ENCODE measurements at regions not wholly inside any gene's neighbourhood (a gene's known extent, or its start where the extent isn't known, plus 50 kb on each side); places are given as distances from the start of the nearest gene placed in this dataset.

DNA sequence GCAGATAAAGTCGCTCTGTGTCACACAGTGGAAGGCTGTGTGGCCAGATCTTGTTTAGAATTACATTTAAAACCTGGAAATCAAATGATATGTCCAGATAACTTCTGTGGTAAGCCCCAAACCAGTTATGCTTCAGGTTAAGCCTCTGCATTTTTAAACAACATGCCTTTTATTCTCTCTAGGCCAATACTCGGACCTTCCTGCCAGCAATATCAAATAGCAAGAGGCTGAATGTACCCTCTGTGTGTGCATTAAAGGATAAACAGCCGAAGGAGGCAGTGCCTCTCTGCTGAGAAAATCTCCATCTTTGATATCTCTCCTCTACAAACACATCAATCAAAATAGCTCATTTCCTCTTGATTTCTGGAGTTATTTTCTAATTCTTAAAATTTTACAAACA, 67.1 kb upstream of the TMEM260 start:
- TF ChIP-seq, protein P1, sequence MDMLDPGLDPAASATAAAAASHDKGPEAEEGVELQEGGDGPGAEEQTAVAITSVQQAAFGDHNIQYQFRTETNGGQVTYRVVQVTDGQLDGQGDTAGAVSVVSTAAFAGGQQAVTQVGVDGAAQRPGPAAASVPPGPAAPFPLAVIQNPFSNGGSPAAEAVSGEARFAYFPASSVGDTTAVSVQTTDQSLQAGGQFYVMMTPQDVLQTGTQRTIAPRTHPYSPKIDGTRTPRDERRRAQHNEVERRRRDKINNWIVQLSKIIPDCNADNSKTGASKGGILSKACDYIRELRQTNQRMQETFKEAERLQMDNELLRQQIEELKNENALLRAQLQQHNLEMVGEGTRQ (IDR thresholded peaks at IDR 0.05; ENCODE audit: low read depth, low read length): no peak
- no peak for TF ChIP-seq FOS (IDR thresholded peaks at IDR 0.05; ENCODE audit: low read depth, low read length)
- TF ChIP-seq RCOR1 (IDR thresholded peaks at IDR 0.05; ENCODE audit: insufficient replicate concordance, low read length): no peak
- TF ChIP-seq CHD1 (IDR thresholded peaks at IDR 0.05; ENCODE audit: low read depth, low read length): no peak
- no peak for TF ChIP-seq SMC3 (IDR thresholded peaks at IDR 0.05; ENCODE audit: low read depth, low read length)
- TF ChIP-seq, protein P2, sequence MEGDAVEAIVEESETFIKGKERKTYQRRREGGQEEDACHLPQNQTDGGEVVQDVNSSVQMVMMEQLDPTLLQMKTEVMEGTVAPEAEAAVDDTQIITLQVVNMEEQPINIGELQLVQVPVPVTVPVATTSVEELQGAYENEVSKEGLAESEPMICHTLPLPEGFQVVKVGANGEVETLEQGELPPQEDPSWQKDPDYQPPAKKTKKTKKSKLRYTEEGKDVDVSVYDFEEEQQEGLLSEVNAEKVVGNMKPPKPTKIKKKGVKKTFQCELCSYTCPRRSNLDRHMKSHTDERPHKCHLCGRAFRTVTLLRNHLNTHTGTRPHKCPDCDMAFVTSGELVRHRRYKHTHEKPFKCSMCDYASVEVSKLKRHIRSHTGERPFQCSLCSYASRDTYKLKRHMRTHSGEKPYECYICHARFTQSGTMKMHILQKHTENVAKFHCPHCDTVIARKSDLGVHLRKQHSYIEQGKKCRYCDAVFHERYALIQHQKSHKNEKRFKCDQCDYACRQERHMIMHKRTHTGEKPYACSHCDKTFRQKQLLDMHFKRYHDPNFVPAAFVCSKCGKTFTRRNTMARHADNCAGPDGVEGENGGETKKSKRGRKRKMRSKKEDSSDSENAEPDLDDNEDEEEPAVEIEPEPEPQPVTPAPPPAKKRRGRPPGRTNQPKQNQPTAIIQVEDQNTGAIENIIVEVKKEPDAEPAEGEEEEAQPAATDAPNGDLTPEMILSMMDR (conservative IDR thresholded peaks at IDR 0.05; ENCODE audit: low read depth, low read length): no peak
- TF ChIP-seq, protein P3, sequence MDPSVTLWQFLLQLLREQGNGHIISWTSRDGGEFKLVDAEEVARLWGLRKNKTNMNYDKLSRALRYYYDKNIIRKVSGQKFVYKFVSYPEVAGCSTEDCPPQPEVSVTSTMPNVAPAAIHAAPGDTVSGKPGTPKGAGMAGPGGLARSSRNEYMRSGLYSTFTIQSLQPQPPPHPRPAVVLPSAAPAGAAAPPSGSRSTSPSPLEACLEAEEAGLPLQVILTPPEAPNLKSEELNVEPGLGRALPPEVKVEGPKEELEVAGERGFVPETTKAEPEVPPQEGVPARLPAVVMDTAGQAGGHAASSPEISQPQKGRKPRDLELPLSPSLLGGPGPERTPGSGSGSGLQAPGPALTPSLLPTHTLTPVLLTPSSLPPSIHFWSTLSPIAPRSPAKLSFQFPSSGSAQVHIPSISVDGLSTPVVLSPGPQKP (IDR thresholded peaks at IDR 0.05; ENCODE audit: borderline replicate concordance, low read depth, low read length): no peak
- TF ChIP-seq MAZ (IDR thresholded peaks at IDR 0.05; ENCODE audit: borderline replicate concordance, low read depth, low read length): no peak
- no peak for TF ChIP-seq MXI1 (IDR thresholded peaks at IDR 0.05; ENCODE audit: borderline replicate concordance, low read depth, low read length)
- TF ChIP-seq NFE2L2 (IDR thresholded peaks at IDR 0.05; ENCODE audit: low read depth, low read length): no peak
- dilution Hi-C loops (cut with HindIII; ENCODE audit: low sequenced_read_pairs, unreplicated experiment): no loop called here
- Histone ChIP-seq H3K79me1 (ENCODE audit: low read depth in 1 of 2, low read length in 2 of 2) (no peaks in the 10 kb centered on the region), H4K8ac (ENCODE audit: low read depth in 2 of 2, low read length in 2 of 2) (no peak overlapping the region), H4K20me1 (ENCODE audit: insufficient read depth, low read length) (no peaks in the 10 kb centered on the region), H2BK5ac (ENCODE audit: low read depth, low read length, poor library complexity, severe bottlenecking) (no peak overlapping the region), H3K9me1 (ENCODE audit: insufficient read depth, low read length) (no peaks in the 10 kb centered on the region), H3K14ac (replicated peaks; ENCODE audit: low read depth, low read length) (no peak overlapping the region), H2AK5ac (ENCODE audit: low read depth, low read length) (no peak overlapping the region), H2AFZ (replicated peaks; ENCODE audit: low read length, poor library complexity) (no peak overlapping the region), H3K4me3 (ENCODE audit: insufficient read depth, low read depth, low read length) (no peak overlapping the region), H2BK20ac (ENCODE audit: low read depth, low read length) (no peak overlapping the region), H2BK15ac (ENCODE audit: low read depth, low read length) (no peak overlapping the region), H3K4me1 (ENCODE audit: control insufficient read depth, insufficient read depth, low read length) (no peaks in the 10 kb centered on the region), H4K5ac (ENCODE audit: low read depth, low read length) (no peak overlapping the region), H3K27me3 (ENCODE audit: control insufficient read depth, insufficient read depth, low read length) (peaks cover 5% of the 10 kb centered on the region), H4K91ac (ENCODE audit: insufficient read depth, low read depth, low read length) (no peak overlapping the region), H3K9ac (ENCODE audit: low read depth, low read length) (no peak overlapping the region), H2BK120ac (ENCODE audit: low read depth, low read length) (no peak overlapping the region), H3K4ac (ENCODE audit: low read depth, low read length) (no peak overlapping the region), H3K4me2 (ENCODE audit: low read depth, low read length) (no peak overlapping the region), H3K36me3 (ENCODE audit: control insufficient read depth, insufficient read depth, low read length) (no peaks in the 10 kb centered on the region), H2AK9ac (replicated peaks; ENCODE audit: low read depth, low read length, poor library complexity) (no peak overlapping the region), H3K9me3 (ENCODE audit: control insufficient read depth, insufficient read depth, low read length) (no peaks in the 10 kb centered on the region), H3K27ac (ENCODE audit: insufficient read depth, low read length) (no peak overlapping the region), H3K18ac (ENCODE audit: low read depth, low read length) (no peak overlapping the region), H3K23ac (ENCODE audit: low read depth, low read length) (no peak overlapping the region), H3K56ac (ENCODE audit: extremely low read depth, insufficient read depth, low read length) (no peak overlapping the region)
- BruUV-seq (replicated peaks): no TSS peak
- in situ Hi-C loops (cut with MboI; ENCODE audit: low sequenced_read_pairs): no loop called here
- DNase-seq (no peak), ATAC-seq (ENCODE audit: low read depth) (no peak; the same call in 1 of the 2 replicates)
- WGBS, 2 experiments (ENCODE audit: extremely low coverage in 2 of 2, insufficient read length in 1 of 2): no CpG with 5 or more reads among the region's 3 CpGs
- intact Hi-C loops (cut with micrococcal nuclease): no loop called here
- CTCF ChIA-PET: interaction anchor here (0.6 kb wide), 1 partner anchor 47 kb away, joined by 4 read pairs; no protein-coding TSS in a partner anchor
- POLR2A ChIA-PET (ENCODE audit: unreplicated experiment): no interaction called here
